HG02759 (cell line): ENCODE measurements at regions not wholly inside any gene's neighbourhood (a gene's known extent, or its start where the extent isn't known, plus 50 kb on each side); places are given as distances from the start of the nearest gene placed in this dataset.

Experiments used
- ATAC-seq: cut with Tn5 transposase; IDR thresholded peaks from one replicate; pipeline ENCODE4 v1.9.1; 2021; ENCODE audit warnings: mild to moderate bottlenecking, moderate library complexity; ENCODE audit not compliant: unreplicated experiment

DNA sequence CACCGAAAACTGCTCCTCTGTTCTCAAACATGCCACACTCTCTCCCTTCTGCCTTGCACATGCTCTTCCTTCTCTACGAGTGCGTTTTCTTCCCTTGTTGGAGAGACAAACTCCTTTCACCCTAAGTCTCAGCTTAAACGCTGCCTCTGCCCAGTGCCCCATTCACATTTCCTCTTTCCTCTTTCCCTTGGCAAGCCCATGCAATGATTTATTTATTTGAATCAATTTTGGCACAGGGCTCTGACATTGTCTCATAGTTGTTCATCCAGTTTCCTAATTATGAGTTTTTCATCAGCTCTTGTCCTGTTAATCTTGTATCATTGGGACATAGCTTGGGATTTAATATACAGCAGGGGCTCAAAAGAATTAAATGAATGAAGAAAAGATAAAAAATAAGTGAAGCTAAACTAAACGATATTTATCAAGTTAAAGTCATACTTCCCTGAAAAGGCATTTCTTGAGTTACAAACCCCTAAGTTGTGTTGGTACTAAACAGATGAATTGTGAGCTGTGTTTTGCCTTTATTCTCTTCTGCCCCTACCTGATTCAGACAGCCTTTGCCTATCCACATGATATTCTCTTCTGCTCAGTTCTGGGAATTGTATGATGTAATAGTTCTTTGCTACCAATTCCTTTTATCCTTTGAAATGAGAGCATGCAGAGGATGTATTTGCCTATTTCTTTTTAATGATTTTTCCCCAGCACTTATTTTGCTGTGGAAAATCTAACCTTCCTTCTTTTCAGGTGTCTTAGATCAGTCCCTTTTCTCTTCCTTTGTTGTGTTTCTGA is 704.4 kb downstream of the UTRN start:
- no peak for ATAC-seq

DNA sequence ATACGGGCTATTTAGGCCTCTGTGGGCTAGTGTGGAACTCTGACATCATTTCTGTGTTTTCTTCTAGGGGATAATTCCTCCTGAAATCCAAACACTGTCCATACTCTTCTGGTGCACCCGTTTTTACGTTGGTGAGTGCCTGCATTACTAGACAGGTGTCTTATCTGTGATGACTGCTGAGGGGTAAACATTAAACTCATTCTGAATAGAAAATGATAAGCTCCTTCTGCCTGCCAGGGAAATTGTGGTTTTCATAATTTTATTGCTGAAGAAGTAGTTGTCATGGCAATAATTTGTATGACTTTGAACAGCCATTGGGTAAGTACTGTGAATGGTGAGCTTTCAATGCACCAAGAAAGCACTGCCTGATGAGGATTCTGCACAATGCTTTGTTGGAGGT is 705.6 kb downstream of the UTRN start:
- no peak for ATAC-seq

DNA sequence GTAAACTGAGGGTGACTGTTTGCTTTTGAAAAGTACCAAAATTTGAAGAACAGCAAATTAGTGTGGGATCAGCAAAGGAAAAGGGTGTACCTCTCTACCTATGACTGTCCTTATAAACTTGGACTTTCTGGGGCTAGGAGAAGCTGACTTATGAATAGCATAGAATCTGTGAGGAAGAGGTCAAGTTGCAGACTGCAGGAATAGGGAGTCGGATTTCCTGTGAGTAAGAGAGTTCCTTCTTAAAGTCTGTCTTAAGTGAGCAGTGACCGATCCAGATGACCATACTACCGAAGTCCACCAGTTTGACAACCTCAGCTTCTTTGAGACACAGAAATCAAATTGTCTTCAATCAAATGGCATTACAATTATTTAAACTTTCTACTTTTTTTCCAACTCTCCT is 708.7 kb downstream of the UTRN start:
- ATAC-seq, result no peak

DNA sequence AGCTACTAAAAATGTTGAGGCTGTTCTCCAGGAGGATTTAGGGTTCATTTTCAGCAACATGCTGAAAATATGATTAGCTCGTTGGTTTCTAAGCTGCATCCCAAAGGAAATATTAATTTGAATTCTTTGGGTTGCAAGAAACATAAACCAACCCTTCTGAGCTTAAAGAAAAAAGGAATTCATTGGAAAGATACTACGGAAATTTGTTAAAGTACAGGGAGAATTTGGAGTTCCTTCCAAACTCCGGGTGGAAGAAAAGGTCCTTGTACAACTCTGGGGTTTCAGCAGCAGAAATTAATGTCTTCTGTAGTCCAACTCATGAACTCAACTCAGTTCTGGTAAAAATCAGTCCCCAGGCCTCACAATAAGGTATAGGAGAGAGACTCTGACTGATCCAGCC is 712.9 kb downstream of the UTRN start:
- ATAC-seq, result no peak

DNA sequence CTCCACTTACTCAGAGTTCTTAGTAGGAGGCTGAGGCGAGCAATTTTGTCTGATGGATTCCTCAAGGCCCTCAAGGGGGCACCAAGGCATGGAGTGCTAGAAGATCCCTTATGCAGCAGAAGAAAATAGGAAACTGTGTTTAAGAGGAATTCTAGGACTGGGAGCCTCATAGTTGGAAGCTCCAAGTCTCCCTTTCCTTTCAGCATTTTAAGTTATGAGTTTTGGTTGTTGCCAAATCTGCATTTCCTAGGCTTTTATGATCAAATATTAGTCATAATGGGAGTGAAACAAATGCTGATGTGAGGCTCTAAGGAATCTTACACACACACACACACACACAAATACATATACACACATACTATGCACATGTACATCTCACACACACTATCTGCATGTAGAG is 714.0 kb downstream of the UTRN start:
- no peak for ATAC-seq

DNA sequence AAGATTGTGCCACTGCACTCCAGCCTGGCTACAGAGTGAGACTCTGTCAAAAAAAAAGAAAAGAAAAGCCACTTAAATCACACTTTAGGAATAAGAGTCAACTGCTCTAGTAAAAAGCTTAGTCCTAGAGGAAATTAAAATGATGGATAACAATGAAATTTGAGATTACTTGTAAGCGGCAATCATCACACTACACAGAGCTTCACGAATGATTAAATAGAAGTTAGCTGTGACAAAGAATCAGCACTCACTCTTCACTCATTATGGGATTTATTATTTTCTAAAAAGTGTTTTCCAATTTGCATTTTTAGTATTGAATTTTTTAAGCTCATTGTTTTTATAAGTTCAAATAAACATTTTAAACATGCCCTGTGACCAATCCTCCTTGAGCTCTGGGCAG is 718.0 kb downstream of the UTRN start:
- no peak for ATAC-seq

DNA sequence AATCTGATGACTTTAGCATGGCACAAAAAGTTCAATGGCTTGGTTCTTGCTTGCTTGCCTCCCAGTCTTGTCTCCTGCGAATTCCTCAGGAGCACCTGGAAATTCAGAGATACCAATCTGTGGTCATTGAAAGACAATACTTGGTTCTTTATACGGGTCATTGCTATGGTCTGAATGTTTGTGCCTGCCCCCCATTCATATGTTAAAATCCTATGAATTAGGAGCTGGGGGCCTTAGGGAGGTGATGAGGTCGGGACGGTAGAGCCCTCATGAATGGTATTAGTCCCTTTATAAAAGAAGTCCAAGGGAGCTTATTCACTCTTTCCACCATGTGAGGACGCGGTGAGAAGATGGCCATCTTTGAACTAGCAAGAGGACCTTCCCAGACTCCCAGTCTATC is 721.8 kb downstream of the UTRN start:
- no peak for ATAC-seq

DNA sequence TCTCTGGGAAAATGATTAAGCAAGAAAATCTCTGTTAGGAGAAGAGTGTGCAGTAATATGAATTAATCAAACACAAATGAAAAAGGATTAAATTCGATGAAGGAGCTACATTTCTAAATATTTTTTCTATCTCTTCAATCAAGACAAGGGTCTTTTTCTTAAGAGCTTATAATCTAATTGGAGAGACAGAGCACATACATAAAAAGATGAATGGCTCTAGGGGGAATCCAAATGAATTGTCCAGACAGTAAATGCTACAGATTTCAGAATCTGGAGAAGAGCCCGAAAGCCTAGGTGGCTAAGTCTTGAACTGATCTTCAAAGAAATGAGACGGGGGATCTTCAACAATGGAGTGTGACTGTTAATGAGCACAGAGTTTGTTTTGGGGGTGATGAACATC is 723.6 kb downstream of the UTRN start:
- ATAC-seq, result no peak

DNA sequence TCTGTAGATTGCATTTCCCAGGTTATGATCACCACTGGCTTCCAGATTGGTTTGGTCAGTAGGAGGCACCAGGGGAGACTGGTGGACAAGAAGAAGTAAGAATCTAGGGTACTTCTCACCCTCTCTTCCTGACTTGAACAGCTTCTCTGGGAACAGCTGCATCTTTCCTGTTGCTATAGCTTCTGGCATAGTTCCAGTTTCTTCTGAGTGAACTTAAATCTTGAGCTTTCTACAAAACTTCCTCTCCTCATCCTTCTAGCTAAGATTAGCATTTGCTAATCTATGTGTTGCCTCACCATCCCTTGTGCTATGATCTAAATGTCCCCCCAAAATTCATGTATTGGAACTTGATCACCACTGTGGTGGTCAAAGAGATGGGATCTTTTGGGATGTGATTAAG is 724.6 kb downstream of the UTRN start:
- ATAC-seq, result no peak

DNA sequence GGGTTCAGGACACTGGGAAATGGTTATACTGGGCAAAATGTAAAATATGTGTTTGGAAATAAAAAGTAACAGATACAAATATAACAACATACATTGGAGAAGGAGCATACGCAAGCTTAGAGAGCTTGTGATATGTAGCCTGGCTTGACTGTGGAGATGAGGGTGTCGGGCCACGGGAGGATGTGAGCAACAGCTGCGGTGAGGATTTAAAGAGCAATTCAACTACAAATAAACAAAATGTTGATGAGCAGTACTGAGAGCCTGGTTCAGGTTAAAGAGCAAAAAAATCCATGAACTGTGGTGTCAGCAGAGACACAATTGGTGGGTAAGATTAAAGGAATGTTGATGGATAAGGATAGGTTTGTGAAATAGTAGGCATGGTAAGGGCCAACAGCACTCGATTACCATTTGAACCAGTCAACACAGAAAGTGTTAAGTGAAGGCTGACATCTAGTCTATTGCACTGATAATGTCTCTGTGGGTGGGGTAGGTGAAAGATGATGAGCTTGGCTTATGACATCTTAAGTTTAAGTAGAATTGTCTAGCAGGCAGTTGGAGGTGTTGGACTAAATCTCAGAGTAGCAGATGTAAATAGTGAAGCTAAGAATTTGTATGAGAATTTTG is 723.2 kb downstream of the EPM2A start:
- no peak for ATAC-seq

DNA sequence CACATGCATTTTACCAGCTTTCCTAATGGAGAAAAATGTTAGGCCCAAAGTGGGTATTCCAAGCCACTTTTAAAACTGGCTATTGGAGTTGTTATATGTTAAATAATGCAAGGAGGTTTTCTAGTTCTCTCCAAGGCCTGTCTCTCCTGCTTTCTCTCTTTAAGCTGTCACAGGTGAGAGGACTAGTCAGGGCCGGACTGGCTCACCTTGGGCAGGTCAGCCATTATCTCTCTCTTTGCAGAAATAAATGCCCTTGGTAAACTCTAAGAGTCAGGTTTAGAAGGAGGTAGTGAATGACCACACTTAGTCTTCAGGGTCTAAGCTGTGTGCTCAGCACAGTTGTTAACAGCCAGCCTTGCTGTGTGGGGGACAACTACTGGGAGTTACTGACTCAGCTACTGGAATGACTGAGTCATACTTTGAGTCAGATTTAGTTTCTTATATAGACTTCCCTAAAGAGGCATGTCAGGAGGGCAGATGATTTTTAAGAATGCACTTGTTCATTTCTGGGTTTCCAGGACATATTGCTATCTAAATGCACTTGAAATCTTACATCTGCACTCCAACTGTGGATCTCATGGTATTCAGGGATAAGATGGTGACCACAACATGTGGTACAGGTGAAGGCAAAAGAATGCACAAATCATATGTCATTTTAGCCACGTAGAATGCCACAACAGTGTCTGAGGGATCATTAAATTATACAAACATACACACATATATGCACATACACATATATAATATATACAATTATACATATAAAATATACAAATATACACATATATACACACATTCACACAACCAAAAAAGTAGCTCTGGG is 719.4 kb downstream of the EPM2A start:
- ATAC-seq, result peak; percentile 99

DNA sequence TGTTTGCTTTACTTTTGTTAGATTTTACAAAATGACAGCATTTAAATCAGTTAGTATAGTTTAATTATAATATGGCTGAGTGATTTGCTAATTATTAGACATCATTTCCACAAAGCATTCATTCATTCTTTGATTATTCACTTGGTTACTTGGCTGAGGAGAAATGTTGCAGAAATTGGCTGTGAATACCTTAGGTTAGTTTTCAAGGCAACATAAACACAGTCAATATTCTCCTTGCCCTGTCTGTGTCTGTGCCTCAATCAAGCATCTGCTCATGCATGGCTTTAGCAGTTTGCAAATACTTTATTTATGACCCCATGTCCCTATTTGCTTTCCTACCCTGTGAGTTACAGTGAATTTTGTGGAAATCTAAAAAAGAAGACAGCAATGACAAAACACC is 718.3 kb downstream of the EPM2A start:
- ATAC-seq, result no peak

DNA sequence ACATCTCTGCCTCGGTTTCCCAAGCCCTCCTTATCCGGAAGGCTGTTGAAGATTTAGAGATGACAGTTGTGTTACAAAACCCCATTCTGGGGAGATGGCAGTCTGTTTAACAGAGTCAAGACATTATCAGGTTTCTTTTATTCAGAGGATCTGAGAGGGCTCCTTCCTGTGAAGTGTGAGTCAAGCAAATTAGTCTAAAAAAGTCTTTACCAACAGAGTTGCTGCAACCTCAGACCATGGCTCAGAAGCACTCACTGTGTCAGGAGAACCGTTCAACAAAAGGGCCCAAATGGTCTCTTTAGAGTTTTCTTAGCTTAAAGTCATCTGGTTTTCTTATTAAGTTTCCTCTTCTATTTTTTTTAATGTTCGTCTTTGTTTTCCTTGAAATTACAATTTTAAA is 717.8 kb downstream of the EPM2A start:
- no peak for ATAC-seq

DNA sequence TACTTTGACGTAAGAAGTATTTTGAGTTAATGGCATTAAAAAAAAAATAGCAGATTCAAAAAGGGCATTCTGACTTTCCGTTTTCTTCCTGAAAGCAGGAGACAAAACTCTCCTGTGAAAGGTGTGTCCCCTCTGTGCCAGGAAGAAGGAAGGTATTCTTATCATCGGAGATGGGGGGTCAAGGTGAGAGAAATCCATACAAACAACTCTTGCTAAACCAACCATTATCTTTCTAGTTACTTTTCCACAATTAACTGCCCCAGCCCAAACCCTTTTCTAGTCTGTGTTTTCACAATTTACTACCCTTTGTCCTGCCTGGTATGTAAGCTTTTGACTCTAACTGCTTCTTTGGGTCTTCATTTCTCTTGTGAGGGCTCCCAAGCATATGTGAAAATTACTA is 717.3 kb downstream of the EPM2A start:
- no peak for ATAC-seq

DNA sequence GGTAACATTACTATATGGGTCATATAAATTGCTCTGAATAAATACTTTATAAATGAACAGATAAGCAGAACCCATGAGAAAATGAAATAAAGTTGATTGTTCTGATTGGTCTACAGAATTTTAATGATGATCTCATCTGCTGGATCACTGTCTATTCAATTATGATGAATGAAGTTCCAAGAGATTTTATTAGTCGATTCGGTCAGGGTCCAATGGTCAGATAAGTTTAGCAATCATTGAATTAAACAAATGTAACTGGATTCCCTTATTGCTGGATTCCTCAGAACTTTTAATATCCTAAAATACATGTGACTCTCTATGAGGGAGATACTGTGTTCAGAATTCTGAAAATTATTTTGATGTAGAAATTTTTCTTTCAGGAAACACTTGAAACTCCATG is 715.2 kb downstream of the EPM2A start:
- ATAC-seq, result no peak

DNA sequence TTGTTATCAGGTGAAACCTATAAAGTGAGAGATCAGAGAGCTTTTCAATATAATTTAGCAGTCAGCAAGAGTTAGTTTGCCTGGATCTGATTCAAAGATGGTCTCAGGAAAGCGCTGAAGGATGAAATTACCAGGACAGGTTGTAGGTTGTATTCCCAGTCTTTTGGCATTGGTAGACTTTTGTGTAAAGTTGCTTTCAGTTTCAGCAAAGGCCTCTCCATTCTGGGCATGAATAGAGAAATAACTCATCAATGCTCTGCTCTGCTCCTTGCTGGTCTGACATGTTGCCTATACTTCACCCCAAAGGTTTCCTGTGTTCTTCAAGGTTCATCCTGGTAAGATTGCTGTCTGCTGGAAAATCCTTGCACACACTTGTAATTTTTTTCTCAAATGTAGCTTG is 714.8 kb downstream of the EPM2A start:
- ATAC-seq, result no peak

DNA sequence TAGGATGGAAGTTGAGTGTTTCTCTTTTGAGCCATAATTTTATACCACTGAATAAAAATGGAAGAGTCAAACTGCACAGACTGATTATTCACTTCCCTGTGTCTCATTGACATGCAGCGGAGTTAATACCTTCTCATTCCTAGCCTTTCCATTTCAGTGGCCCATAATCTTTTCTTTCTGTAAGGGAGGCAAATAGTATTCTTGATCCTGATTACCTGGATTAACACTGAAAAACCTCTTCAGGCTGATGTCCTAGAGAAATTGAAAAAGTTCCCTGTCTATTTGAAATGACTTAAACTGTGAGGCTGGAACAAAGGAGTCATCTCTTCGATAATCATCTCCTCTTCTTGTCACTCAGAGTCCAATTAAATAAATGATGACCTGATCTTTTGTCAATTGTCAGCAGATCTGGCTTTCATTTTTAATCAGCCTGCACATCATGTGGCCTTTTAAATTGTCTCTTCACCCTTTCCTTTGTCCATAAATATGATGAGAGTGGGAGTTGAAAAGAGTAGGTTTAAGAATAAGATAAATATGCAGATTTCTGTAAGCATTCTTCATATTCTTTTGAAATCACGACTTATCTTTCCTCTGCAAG is 713.0 kb downstream of the EPM2A start:
- no peak for ATAC-seq

DNA sequence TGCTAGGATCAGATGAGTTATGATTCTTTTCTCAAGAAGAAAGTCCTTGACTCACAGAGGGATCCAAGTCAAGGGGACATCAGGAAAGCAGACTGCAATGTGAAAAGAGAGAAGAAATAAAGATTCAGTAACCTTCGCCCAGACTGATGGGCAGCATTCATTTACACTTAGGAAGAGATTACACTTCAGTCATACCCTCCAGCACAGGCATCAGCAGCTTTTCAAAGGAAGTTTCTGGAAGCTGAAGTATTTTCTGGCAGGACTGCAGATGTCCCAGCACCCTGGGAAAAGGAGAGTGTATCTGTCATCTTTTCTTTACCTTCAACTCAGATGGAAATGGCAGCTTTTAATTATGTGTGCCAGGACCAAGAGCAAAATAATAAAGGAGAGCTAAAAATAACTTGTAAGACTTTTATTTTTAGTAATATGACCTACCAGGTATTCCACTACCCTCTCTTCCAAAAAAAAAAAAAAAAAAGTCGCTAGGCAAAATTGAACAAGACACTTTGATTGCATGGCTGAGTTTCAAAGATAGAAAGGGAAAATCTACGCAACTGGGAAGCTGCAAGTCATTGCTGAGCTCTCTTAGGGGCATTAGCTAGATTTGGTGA is 712.1 kb downstream of the EPM2A start:
- no peak for ATAC-seq

DNA sequence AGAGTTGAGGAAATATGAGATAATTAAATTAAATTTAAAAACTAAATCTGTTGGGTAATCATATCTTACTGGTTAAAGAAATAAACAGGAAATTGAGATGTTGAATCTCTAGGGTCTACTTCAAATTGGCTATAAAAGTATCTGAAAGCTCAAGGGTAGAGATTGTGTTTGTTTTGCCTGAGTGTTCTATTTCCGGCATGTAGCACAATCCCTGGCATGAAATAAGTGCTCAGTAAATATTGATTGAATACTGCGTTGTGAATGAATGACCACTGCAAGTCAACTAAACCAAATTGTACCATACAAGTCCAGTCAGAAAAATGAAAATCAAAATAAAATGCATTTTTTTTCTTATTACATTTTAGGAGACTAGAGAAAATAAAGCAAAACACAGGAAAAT is 709.8 kb downstream of the EPM2A start:
- no peak for ATAC-seq

DNA sequence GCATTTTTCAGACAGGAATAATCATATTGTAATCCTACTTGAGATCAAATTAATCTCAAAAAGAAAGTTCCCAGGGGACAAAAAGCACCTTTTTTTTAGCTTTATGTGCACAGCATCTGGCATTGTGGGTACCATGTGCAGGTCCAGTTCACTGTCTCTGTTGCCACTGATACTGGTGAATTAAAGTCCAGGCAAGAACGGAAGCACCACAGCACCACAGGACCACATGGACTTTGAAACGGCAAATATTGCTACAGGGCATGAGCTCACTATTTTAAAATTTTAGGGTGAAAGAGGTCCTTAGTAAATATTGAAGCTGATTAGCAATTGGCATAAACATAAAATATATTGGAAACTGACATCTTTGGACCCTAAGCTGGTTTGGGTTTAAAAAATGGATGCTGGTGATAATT is 709.0 kb downstream of the EPM2A start:
- ATAC-seq, result no peak

DNA sequence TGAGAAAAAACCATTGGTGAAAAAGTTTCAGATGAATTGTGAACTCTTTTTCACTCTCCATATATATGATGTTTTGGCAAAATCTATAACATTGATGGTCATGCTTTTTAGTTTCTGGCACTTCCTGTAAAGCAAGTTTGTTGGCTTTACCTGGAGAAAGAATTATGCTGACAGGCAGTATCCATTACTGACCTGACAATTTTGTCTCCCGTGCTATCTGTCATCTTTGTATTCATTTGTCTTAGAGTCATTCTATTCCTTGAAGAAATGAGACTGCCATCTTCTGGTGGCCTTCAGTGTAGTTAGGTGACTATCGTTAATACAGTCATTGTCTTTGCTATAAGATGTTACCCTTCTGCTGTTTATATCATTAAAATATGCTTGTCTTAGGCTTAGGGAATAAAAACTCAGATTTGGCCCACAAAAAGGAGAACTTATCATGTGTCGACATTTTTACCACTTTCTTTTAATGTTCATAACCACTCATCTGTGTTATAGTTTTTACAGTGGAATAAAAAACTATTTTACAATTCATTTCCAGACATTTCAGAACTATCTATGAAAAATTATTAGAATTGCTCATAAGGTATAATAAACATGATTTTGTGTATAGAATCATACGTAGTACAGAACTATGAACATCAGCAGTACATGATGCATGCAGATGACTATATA is 707.0 kb downstream of the EPM2A start:
- ATAC-seq, result peak; percentile 82
